ENCODE measurements at regions not wholly inside any gene's neighbourhood (a gene's known extent, or its start where the extent isn't known, plus 50 kb on each side); places are given as distances from the start of the nearest gene placed in this dataset.

- CTCF ChIA-PET = no interaction called here
Measured at GRCh38 chr2:63755216-63755615, 86.5 kb upstream of the UGP2 start.

GRCh38 chr2:63755965-63756364 lies 85.7 kb upstream of the UGP2 start:
- H3K9me3 ChIP-seq = no peaks in the 10 kb centered on the region
- CTCF ChIA-PET = no interaction called here
- no peaks in the 10 kb centered on the region for H3K4me1 ChIP-seq
- H3K4me3 ChIP-seq = no peak overlapping the region
- POLR2A ChIA-PET = no interaction called here
- DNase-seq (ENCODE audit: low read depth in 1 of 2, low spot score in 1 of 2) = no peak
- no peak overlapping the region for H3K27ac ChIP-seq
- no peak for ATAC-seq
- TF ChIP-seq NR3C1 (IDR thresholded peaks at IDR 0.05) = no peak
- TF ChIP-seq ELK1 (IDR thresholded peaks at IDR 0.05; ENCODE audit: low read depth, low read length) = no peak
- no peak for TF ChIP-seq HDAC2 (IDR thresholded peaks at IDR 0.05)
- no peak for TF ChIP-seq MAFK (IDR thresholded peaks at IDR 0.05; ENCODE audit: partially characterized antibody)
- no peak overlapping the region for H3K4me2 ChIP-seq
- no peak for FAIRE-seq

More at GRCh38 chr2:63755216-63755615, 86.5 kb upstream of the UGP2 start:
- POLR2A ChIA-PET = no interaction called here
- FAIRE-seq (no peak), DNase-seq (ENCODE audit: low read depth in 1 of 2, low spot score in 1 of 2) (no peak), ATAC-seq (no peak)
- H3K9me3 ChIP-seq = no peaks in the 10 kb centered on the region
- no peak overlapping the region for H3K27ac ChIP-seq
- 91% methylated on average over 6 of the region's 6 CpGs for WGBS (ENCODE audit: missing lambda C conversion rate)
- TF ChIP-seq EHMT2 (IDR thresholded peaks at IDR 0.05; ENCODE audit: low read depth) = no peak
- no peak for TF ChIP-seq SMC3 (IDR thresholded peaks at IDR 0.05)
- no peak for TF ChIP-seq RNF2 (IDR thresholded peaks at IDR 0.05; ENCODE audit: borderline replicate concordance, low read depth)
- TF ChIP-seq HDAC2 (IDR thresholded peaks at IDR 0.05) = no peak
- TF ChIP-seq RARB (CRISPR knock-in tag; IDR thresholded peaks at IDR 0.05) = no peak
- TF ChIP-seq ZFP36 (IDR thresholded peaks at IDR 0.05; ENCODE audit: borderline replicate concordance, partially characterized antibody) = no peak
- no peak for TF ChIP-seq HOXB5 (CRISPR knock-in tag; IDR thresholded peaks at IDR 0.05)
- no peak for TF ChIP-seq NFE2L2 (conservative IDR thresholded peaks at IDR 0.05; ENCODE audit: low read length)
- no peaks in the 10 kb centered on the region for H3K4me1 ChIP-seq
- no peak overlapping the region for H3K4me2 ChIP-seq
- H3K4me3 ChIP-seq = no peak overlapping the region

- ChIA-PET POLR2A (no interaction called here), CTCF (interaction anchor here (0.6 kb wide), 1 partner anchor 714 kb away, joined by 3 read pairs; no protein-coding TSS in a partner anchor)
- Histone ChIP-seq H3K9me3 (peaks cover 8% of the 10 kb centered on the region; the same call in 1 of the 3 replicates), H3K27ac (no peak overlapping the region), H3K4me2 (no peak overlapping the region), H3K4me1 (no peaks in the 10 kb centered on the region), H3K4me3 (no peak overlapping the region)
- 63% methylated on average over 4 of the region's 4 CpGs for WGBS (ENCODE audit: missing lambda C conversion rate)
- DNase-seq (ENCODE audit: low read depth in 1 of 2, low spot score in 1 of 2) (no peak), ATAC-seq (no peak), FAIRE-seq (no peak)
- no peak for TF ChIP-seq REST (IDR thresholded peaks at IDR 0.05)
- TF ChIP-seq CEBPB (IDR thresholded peaks at IDR 0.05) = peak in 1 of 2 experiments; percentile 12; a peak in 1 of 4 replicates
Measured at GRCh38 chr2:63763391-63763941, 78.2 kb upstream of the UGP2 start.

- 59% methylated on average over 2 of the region's 2 CpGs for WGBS (ENCODE audit: missing lambda C conversion rate)
- Histone ChIP-seq H3K4me3 (no peak overlapping the region), H3K27ac (no peak overlapping the region), H3K4me2 (no peak overlapping the region), H3K9me3 (peaks cover 8% of the 10 kb centered on the region; the same call in 1 of the 3 replicates), H3K4me1 (no peaks in the 10 kb centered on the region)
- ChIA-PET CTCF (no interaction called here), POLR2A (no interaction called here)
- FAIRE-seq (no peak), DNase-seq (ENCODE audit: low read depth in 1 of 2, low spot score in 1 of 2) (no peak), ATAC-seq (no peak)
- no peak for TF ChIP-seq JUNB (IDR thresholded peaks at IDR 0.05)
- no peak for TF ChIP-seq SMC3 (IDR thresholded peaks at IDR 0.05)
- TF ChIP-seq ATOH8 (CRISPR knock-in tag; IDR thresholded peaks at IDR 0.05; ENCODE audit: low read depth) = no peak
- TF ChIP-seq FOSL2 (IDR thresholded peaks at IDR 0.05) = no peak
- no peak for TF ChIP-seq FOSL2 (CRISPR knock-in tag; IDR thresholded peaks at IDR 0.05)
- no peak for TF ChIP-seq E2F6 (IDR thresholded peaks at IDR 0.05; ENCODE audit: borderline replicate concordance, low read depth)
- no peak for TF ChIP-seq POLR2AphosphoS2 (conservative IDR thresholded peaks at IDR 0.05; ENCODE audit: low read length)
- TF ChIP-seq POLR2A (IDR thresholded peaks at IDR 0.05; ENCODE audit: low read length) = no peak
- TF ChIP-seq HDAC2 (IDR thresholded peaks at IDR 0.05) = no peak
- no peak for TF ChIP-seq CBX8 (IDR thresholded peaks at IDR 0.05)
- no peak for TF ChIP-seq ZSCAN20 (CRISPR knock-in tag; IDR thresholded peaks at IDR 0.05)
- TF ChIP-seq CTCF (IDR thresholded peaks at IDR 0.05) = no peak
- TF ChIP-seq CEBPB (IDR thresholded peaks at IDR 0.05) = no peak
Measured at GRCh38 chr2:63764630-63765029, 77.1 kb upstream of the UGP2 start.
